Activated CD4-positive, alpha-beta memory T cell treated with anti-CD3 and anti-CD28 coated beads, Interleukin-2, amount 10 ng/mL, durations not matched to agents 7 days and 5 days (primary cell): ENCODE measurements at regions not wholly inside any gene's neighbourhood (a gene's known extent, or its start where the extent isn't known, plus 50 kb on each side); places are given as distances from the start of the nearest gene placed in this dataset.
"Not testable (repeated sequence)": the region's sequence is repeated elsewhere in the genome, so short reads cannot be mapped to it uniquely, and the experiment has no call there.

ENCODE experiments used
- CTCF ChIA-PET: fragments of 350-600 bp; sonication (Branson Sonifier 250); formaldehyde crosslinking; loops from one replicate; lab custom pipeline; 2021; ENCODE audit warnings: antibody characterized with exemption, inconsistent platforms; lab: Charles Lee
- POLR2A ChIA-PET: fragments of 350-600 bp; sonication (Branson Sonifier 250); formaldehyde crosslinking; loops from one replicate; lab custom pipeline; 2021; ENCODE audit warnings: antibody characterized with exemption; lab: Charles Lee
- DNase-seq: peaks from one replicate; pipeline ENCODE4 v3.0.0-alpha.2; 2020
- H3K27ac Mint-ChIP-seq: one replicate; pipeline ENCODE4 v1.8.0; 2021; ENCODE audit warnings: mild to moderate bottlenecking, mixed read lengths
- H3K27me3 Mint-ChIP-seq: one replicate; pipeline ENCODE4 v1.8.0; 2021; ENCODE audit warnings: mixed read lengths
- H3K36me3 Mint-ChIP-seq: one replicate; pipeline ENCODE4 v1.8.0; 2021; ENCODE audit warnings: low read depth, mixed read lengths
- H3K4me1 Mint-ChIP-seq: one replicate; pipeline ENCODE4 v1.8.0; 2021; ENCODE audit warnings: mixed read lengths
- H3K4me3 Mint-ChIP-seq: one replicate; pipeline ENCODE4 v1.8.0; 2021; ENCODE audit warnings: mild to moderate bottlenecking, mixed read lengths
- H3K9me3 Mint-ChIP-seq: one replicate; pipeline ENCODE4 v1.8.0; 2021; ENCODE audit warnings: mixed read lengths

GRCh38 chr12:129959889-129960288, 56.1 kb upstream of the TMEM132D start:
- peaks cover 3% of the 10 kb centered on the region for H3K9me3 Mint-ChIP-seq
- H3K27ac Mint-ChIP-seq: no peak overlapping the region
- no peaks in the 10 kb centered on the region for H3K27me3 Mint-ChIP-seq
- CTCF ChIA-PET: no interaction called here
- H3K4me1 Mint-ChIP-seq: no peaks in the 10 kb centered on the region
- DNase-seq: no peak
- no peak overlapping the region for H3K4me3 Mint-ChIP-seq
- POLR2A ChIA-PET: no interaction called here
- no peaks in the 10 kb centered on the region for H3K36me3 Mint-ChIP-seq

- no peak overlapping the region for H3K4me3 Mint-ChIP-seq
- peaks cover 3% of the 10 kb centered on the region for H3K9me3 Mint-ChIP-seq
- DNase-seq: no peak
- H3K27ac Mint-ChIP-seq: no peak overlapping the region
- H3K36me3 Mint-ChIP-seq: no peaks in the 10 kb centered on the region
- ChIA-PET POLR2A (no interaction called here), CTCF (no interaction called here)
- no peaks in the 10 kb centered on the region for H3K27me3 Mint-ChIP-seq
- H3K4me1 Mint-ChIP-seq: no peaks in the 10 kb centered on the region
Observed at GRCh38 chr12:129961091-129961490, 57.3 kb upstream of the TMEM132D start.

GRCh38 chr12:129961856-129962255, 58.0 kb upstream of the TMEM132D start:
- ChIA-PET POLR2A (no interaction called here), CTCF (no interaction called here)
- Mint-ChIP-seq H3K4me3 (no peak overlapping the region), H3K27me3 (no peaks in the 10 kb centered on the region), H3K27ac (no peak overlapping the region), H3K4me1 (no peaks in the 10 kb centered on the region), H3K36me3 (no peaks in the 10 kb centered on the region), H3K9me3 (peaks cover 3% of the 10 kb centered on the region)
- DNase-seq: no peak

GRCh38 chr12:129964300-129964699, 60.5 kb upstream of the TMEM132D start:
- no peaks in the 10 kb centered on the region for H3K36me3 Mint-ChIP-seq
- H3K9me3 Mint-ChIP-seq: peaks cover 3% of the 10 kb centered on the region
- no peak for DNase-seq
- no peaks in the 10 kb centered on the region for H3K27me3 Mint-ChIP-seq
- no peaks in the 10 kb centered on the region for H3K4me1 Mint-ChIP-seq
- H3K27ac Mint-ChIP-seq: no peak overlapping the region
- POLR2A ChIA-PET: no interaction called here
- CTCF ChIA-PET: no interaction called here
- no peak overlapping the region for H3K4me3 Mint-ChIP-seq

- Mint-ChIP-seq H3K36me3 (no peaks in the 10 kb centered on the region), H3K27me3 (no peaks in the 10 kb centered on the region), H3K27ac (no peak overlapping the region), H3K4me1 (no peaks in the 10 kb centered on the region), H3K9me3 (peaks cover 3% of the 10 kb centered on the region), H3K4me3 (no peak overlapping the region)
- DNase-seq: no peak
- CTCF ChIA-PET: no interaction called here
- POLR2A ChIA-PET: no interaction called here
Observed at GRCh38 chr12:129964826-129965457, 61.1 kb upstream of the TMEM132D start.

- Mint-ChIP-seq H3K36me3 (no peaks in the 10 kb centered on the region), H3K27me3 (no peaks in the 10 kb centered on the region), H3K4me3 (no peak overlapping the region), H3K9me3 (peaks cover 3% of the 10 kb centered on the region), H3K27ac (no peak overlapping the region), H3K4me1 (no peaks in the 10 kb centered on the region)
- ChIA-PET POLR2A (no interaction called here), CTCF (no interaction called here)
- DNase-seq: no peak
Observed at GRCh38 chr12:129966146-129966995, 62.5 kb upstream of the TMEM132D start.

GRCh38 chr12:129971721-129972120, 67.9 kb upstream of the TMEM132D start:
- POLR2A ChIA-PET: no interaction called here
- H3K27ac Mint-ChIP-seq: no peak overlapping the region

GRCh38 chr12:129973236-129973961, 69.6 kb upstream of the TMEM132D start:
- Mint-ChIP-seq H3K4me3 (no peak overlapping the region), H3K27ac (no peak overlapping the region), H3K27me3 (no peaks in the 10 kb centered on the region), H3K36me3 (no peaks in the 10 kb centered on the region), H3K4me1 (no peaks in the 10 kb centered on the region), H3K9me3 (no peaks in the 10 kb centered on the region)
- DNase-seq: no peak
- ChIA-PET CTCF (no interaction called here), POLR2A (no interaction called here)

More at GRCh38 chr12:129971721-129972120, 67.9 kb upstream of the TMEM132D start:
- Mint-ChIP-seq H3K36me3 (no peaks in the 10 kb centered on the region), H3K27me3 (no peaks in the 10 kb centered on the region), H3K4me3 (no peak overlapping the region), H3K4me1 (no peaks in the 10 kb centered on the region), H3K9me3 (no peaks in the 10 kb centered on the region)
- no peak for DNase-seq
- CTCF ChIA-PET: no interaction called here

GRCh38 chr12:129984106-129984505, 80.3 kb upstream of the TMEM132D start:
- ChIA-PET POLR2A (no interaction called here), CTCF (no interaction called here)
- Mint-ChIP-seq H3K27ac (no peak overlapping the region), H3K4me3 (no peak overlapping the region), H3K9me3 (no peaks in the 10 kb centered on the region), H3K4me1 (no peaks in the 10 kb centered on the region), H3K27me3 (no peaks in the 10 kb centered on the region), H3K36me3 (no peaks in the 10 kb centered on the region)
- DNase-seq: no peak

GRCh38 chr12:129987841-129988240, 84.0 kb upstream of the TMEM132D start:
- Mint-ChIP-seq H3K36me3 (no peaks in the 10 kb centered on the region), H3K4me3 (no peak overlapping the region), H3K27ac (no peak overlapping the region), H3K4me1 (no peaks in the 10 kb centered on the region), H3K9me3 (peaks cover 3% of the 10 kb centered on the region), H3K27me3 (no peaks in the 10 kb centered on the region)
- CTCF ChIA-PET: no interaction called here
- POLR2A ChIA-PET: no interaction called here
- DNase-seq: no peak

- Mint-ChIP-seq H3K4me3 (no peak overlapping the region), H3K27ac (no peak overlapping the region), H3K4me1 (no peaks in the 10 kb centered on the region), H3K36me3 (no peaks in the 10 kb centered on the region), H3K9me3 (peaks cover 4% of the 10 kb centered on the region), H3K27me3 (no peaks in the 10 kb centered on the region)
- CTCF ChIA-PET: no interaction called here
- DNase-seq: no peak
- POLR2A ChIA-PET: no interaction called here
Observed at GRCh38 chr12:129994634-129995033, 90.8 kb upstream of the TMEM132D start.

- Mint-ChIP-seq H3K9me3 (peaks cover 4% of the 10 kb centered on the region), H3K27me3 (no peaks in the 10 kb centered on the region), H3K36me3 (no peaks in the 10 kb centered on the region), H3K4me1 (no peaks in the 10 kb centered on the region), H3K4me3 (no peak overlapping the region), H3K27ac (no peak overlapping the region)
- DNase-seq: no peak
- ChIA-PET CTCF (interaction anchor here (1.6 kb wide), 1 partner anchor 29 kb away, joined by 3 read pairs; no protein-coding TSS in a partner anchor), POLR2A (no interaction called here)
Observed at GRCh38 chr12:129997239-129997638, 93.4 kb upstream of the TMEM132D start.

GRCh38 chr12:130004310-130004877, 100.6 kb upstream of the TMEM132D start:
- H3K4me3 Mint-ChIP-seq, H3K27ac Mint-ChIP-seq, H3K4me1 Mint-ChIP-seq, DNase-seq, CTCF ChIA-PET, H3K27me3 Mint-ChIP-seq, POLR2A ChIA-PET, H3K36me3 Mint-ChIP-seq, H3K9me3 Mint-ChIP-seq: not testable (repeated sequence)
